ENCODE measurements at regions not wholly inside any gene's neighbourhood (a gene's known extent, or its start where the extent isn't known, plus 50 kb on each side); places are given as distances from the start of the nearest gene placed in this dataset.
"Not testable (repeated sequence)": the region's sequence is repeated elsewhere in the genome, so short reads cannot be mapped to it uniquely, and the experiment has no call there.

GRCh38 chr6:37085198-37085597 lies 79.7 kb downstream of the FGD2 start:
- no peak for DNase-seq (ENCODE audit: low read depth, low spot score)
- Mint-ChIP-seq H3K27ac (ENCODE audit: unreplicated experiment) (no peak overlapping the region), H3K4me3 (no peak overlapping the region), H3K4me1 (peaks cover 6% of the 10 kb centered on the region), H3K36me3 (ENCODE audit: low read depth) (no peaks in the 10 kb centered on the region), H3K27me3 (ENCODE audit: low read depth) (no peaks in the 10 kb centered on the region), H3K9me3 (no peaks in the 10 kb centered on the region)
- no peak for TF ChIP-seq CTCF (conservative IDR thresholded peaks at IDR 0.05)

- Mint-ChIP-seq H3K4me3 (no peak overlapping the region), H3K36me3 (ENCODE audit: low read depth) (no peaks in the 10 kb centered on the region), H3K9me3 (no peaks in the 10 kb centered on the region), H3K4me1 (no peaks in the 10 kb centered on the region), H3K27me3 (ENCODE audit: low read depth) (no peaks in the 10 kb centered on the region), H3K27ac (ENCODE audit: unreplicated experiment) (no peak overlapping the region)
- DNase-seq (ENCODE audit: low read depth, low spot score): no peak
- TF ChIP-seq CTCF (conservative IDR thresholded peaks at IDR 0.05): no peak
Measured at GRCh38 chr6:37088897-37089296, 81.1 kb upstream of the PIM1 start.

GRCh38 chr6:37089783-37090182 lies 80.2 kb upstream of the PIM1 start:
- H3K27me3 Mint-ChIP-seq (ENCODE audit: low read depth): no peaks in the 10 kb centered on the region
- H3K9me3 Mint-ChIP-seq: no peaks in the 10 kb centered on the region
- DNase-seq (ENCODE audit: low read depth, low spot score): no peak
- no peaks in the 10 kb centered on the region for H3K4me1 Mint-ChIP-seq
- H3K4me3 Mint-ChIP-seq: no peak overlapping the region
- no peak overlapping the region for H3K27ac Mint-ChIP-seq (ENCODE audit: unreplicated experiment)
- TF ChIP-seq CTCF (conservative IDR thresholded peaks at IDR 0.05): no peak
- no peaks in the 10 kb centered on the region for H3K36me3 Mint-ChIP-seq (ENCODE audit: low read depth)

- H3K36me3 Mint-ChIP-seq (ENCODE audit: low read depth); H3K4me3 Mint-ChIP-seq; H3K27me3 Mint-ChIP-seq (ENCODE audit: low read depth); H3K27ac Mint-ChIP-seq (ENCODE audit: unreplicated experiment); H3K4me1 Mint-ChIP-seq; DNase-seq (ENCODE audit: low read depth, low spot score); H3K9me3 Mint-ChIP-seq: not testable (repeated sequence)
Measured at GRCh38 chr6:37091104-37091503, 78.8 kb upstream of the PIM1 start.

- not testable (repeated sequence) for H3K27me3 Mint-ChIP-seq (ENCODE audit: low read depth); DNase-seq (ENCODE audit: low read depth, low spot score); H3K4me3 Mint-ChIP-seq; H3K27ac Mint-ChIP-seq (ENCODE audit: unreplicated experiment); H3K36me3 Mint-ChIP-seq (ENCODE audit: low read depth); H3K9me3 Mint-ChIP-seq; H3K4me1 Mint-ChIP-seq
Measured at GRCh38 chr6:37091586-37091985, 78.4 kb upstream of the PIM1 start.

- no peak overlapping the region for H3K4me3 Mint-ChIP-seq
- H3K9me3 Mint-ChIP-seq: no peaks in the 10 kb centered on the region
- no peak for TF ChIP-seq CTCF (conservative IDR thresholded peaks at IDR 0.05)
- no peak for DNase-seq (ENCODE audit: low read depth, low spot score)
- H3K27ac Mint-ChIP-seq (ENCODE audit: unreplicated experiment): no peak overlapping the region
- H3K27me3 Mint-ChIP-seq (ENCODE audit: low read depth): no peaks in the 10 kb centered on the region
- no peaks in the 10 kb centered on the region for H3K4me1 Mint-ChIP-seq
- no peaks in the 10 kb centered on the region for H3K36me3 Mint-ChIP-seq (ENCODE audit: low read depth)
Measured at GRCh38 chr6:37092923-37093727, 76.8 kb upstream of the PIM1 start.

Measured in neural crest cell (in vitro differentiated cells).